HepG2 (cell line): ENCODE measurements at regions not wholly inside any gene's neighbourhood (a gene's known extent, or its start where the extent isn't known, plus 50 kb on each side); places are given as distances from the start of the nearest gene placed in this dataset.
A peak's percentile ranks its signal among the peaks of the same experiment; 100 is the strongest.

Experiments used
- ATAC-seq: fragments of 200-7000 bp; cut with Tn5 transposase; 3 replicates; pipeline ENCODE4 v1.9.1; 2020; ENCODE audit warnings: mild to moderate bottlenecking, moderate library complexity
- BruUV-seq: library from RNA; stranded (reverse); fragments of 400-500 nt; replicated peaks from 2 replicates; lab custom pipeline; 2021; lab: Mats Ljungman, UMichigan
- CTCF ChIA-PET: fragments of 300-600 bp; formaldehyde crosslinking; extraction: SDS; loops from one replicate; lab custom pipeline; 2021; ENCODE audit warnings: low total read pairs, inconsistent platforms, low intra/inter-chr PET ratio; lab: Yijun Ruan, JAX
- POLR2A ChIA-PET: fragments of 350-600 bp; sonication (Branson Sonifier 250); formaldehyde crosslinking; loops from one replicate; lab custom pipeline; 2020; ENCODE audit warnings: antibody characterized with exemption, inconsistent platforms; lab: Yijun Ruan, JAX
- DNase-seq: peaks from one replicate; pipeline ENCODE4 v3.0.0-alpha.2; 2015; ENCODE audit warnings: low spot score
- FAIRE-seq: peaks from 3 replicates; lab custom pipeline; 2011; peaks lifted over from hg19 to GRCh38; lab: Jason Lieb, UNC
- H2AFZ ChIP-seq: one replicate; pipeline ENCODE4 v1.6.1; 2011; ENCODE audit warnings: low read length, inconsistent platforms
- H3K27ac ChIP-seq: fragments of 300-600 bp; 3 replicates; pipeline ENCODE4 v1.8.0; 2011; ENCODE audit warnings: mixed run types, mild to moderate bottlenecking, mixed read lengths, low read length, inconsistent platforms; ENCODE audit not compliant: insufficient read depth; ENCODE audit errors: extremely low read length
- H3K27me3 ChIP-seq, 2 experiments: fragments of 200-600 bp in 1 of 2; 2 replicates in 1 of 2; 3 replicates in 1 of 2; pipeline versions ENCODE4 v1.6.0 to v1.8.0; 2011; ENCODE audit warnings: low read length in 2 of 2, mild to moderate bottlenecking in 2 of 2, moderate library complexity in 2 of 2, inconsistent platforms in 1 of 2; ENCODE audit not compliant: insufficient read depth in 2 of 2, control insufficient read depth in 1 of 2
- H3K36me3 ChIP-seq, 2 experiments: fragments of 200-600 bp in 1 of 2; replicated peaks in 1 of 2; 2 replicates in 1 of 2; 3 replicates in 1 of 2; pipeline versions ENCODE4 v1.5.1 to v1.8.0; 2011; ENCODE audit warnings: low read length in 2 of 2, inconsistent platforms in 1 of 2; ENCODE audit not compliant: insufficient read depth in 2 of 2, control insufficient read depth in 1 of 2
- H3K4me1 ChIP-seq: 2 replicates; pipeline ENCODE4 v1.5.1; 2012; ENCODE audit warnings: low read length, inconsistent platforms; ENCODE audit not compliant: insufficient read depth
- H3K4me2 ChIP-seq: 2 replicates; pipeline ENCODE4 v1.6.0; 2011; ENCODE audit warnings: low read depth, low read length, inconsistent platforms
- H3K4me3 ChIP-seq, 3 experiments: fragments of 200-600 bp in 1 of 3; sonication (generic), shearing (Covaris generic) in 1 of 3; replicated peaks in 1 of 3; 2 replicates each; pipeline ENCODE4 v1.5.1; 2011 to 2016; ENCODE audit warnings: low read length in 3 of 3, inconsistent platforms in 2 of 3, low read depth in 2 of 3, mild to moderate bottlenecking in 2 of 3, control low read depth in 1 of 3, mixed read lengths in 1 of 3; ENCODE audit not compliant: insufficient read depth in 1 of 3
- H3K79me2 ChIP-seq: one replicate; pipeline ENCODE4 v1.6.1; 2011; ENCODE audit warnings: low read length, inconsistent platforms; ENCODE audit not compliant: insufficient read depth
- H3K9ac ChIP-seq: 2 replicates; pipeline ENCODE4 v1.6.0; 2011; ENCODE audit warnings: mild to moderate bottlenecking, low read depth, low read length, inconsistent platforms; ENCODE audit not compliant: insufficient read depth
- H3K9me3 ChIP-seq: 2 replicates; pipeline ENCODE4 v1.5.1; 2012; ENCODE audit warnings: mild to moderate bottlenecking, low read length
- H4K20me1 ChIP-seq: 2 replicates; pipeline ENCODE4 v1.6.0; 2011; ENCODE audit warnings: inconsistent platforms, mild to moderate bottlenecking, low read length, moderate library complexity; ENCODE audit not compliant: insufficient read depth
- BORCS8-MEF2B ChIP-seq: sonication (generic); formaldehyde crosslinking; IDR thresholded peaks from 2 replicates; pipeline ENCODE4 v1.8.0; 2022; ENCODE audit warnings: mild to moderate bottlenecking, missing genetic modification reagents
- CC2D1A ChIP-seq: sonication (generic); formaldehyde crosslinking; IDR thresholded peaks from 2 replicates; pipeline ENCODE4 v1.8.1; 2023; ENCODE audit warnings: mild to moderate bottlenecking, missing genetic modification reagents
- HOXA9 ChIP-seq: sonication (generic); formaldehyde crosslinking; IDR thresholded peaks from 2 replicates; pipeline ENCODE4 v1.8.1; 2022; ENCODE audit warnings: missing genetic modification reagents, mild to moderate bottlenecking, moderate library complexity, borderline replicate concordance
- HOXD1 ChIP-seq: sonication (generic); formaldehyde crosslinking; IDR thresholded peaks from 2 replicates; pipeline ENCODE4 v1.5.0; 2020; ENCODE audit warnings: missing genetic modification reagents
- IRF2 ChIP-seq: IDR thresholded peaks from 2 replicates; pipeline ENCODE4 v1.6.1; 2018; ENCODE audit warnings: missing genetic modification reagents, missing compliant biosample characterization
- KDM1A ChIP-seq: IDR thresholded peaks from 2 replicates; pipeline ENCODE4 v1.6.1; 2016; ENCODE audit warnings: missing compliant biosample characterization
- PCBP2 ChIP-seq: fragments of 200-400 bp; formaldehyde crosslinking; optimal IDR thresholded peaks from 2 replicates; pipeline ENCODE3; 2018; ENCODE audit warnings: low read length, low read depth; ENCODE audit not compliant: poor library complexity, severe bottlenecking
- U2AF2 ChIP-seq: fragments of 200-400 bp; formaldehyde crosslinking; IDR thresholded peaks from 2 replicates; pipeline ENCODE4 v1.6.1; 2017; ENCODE audit warnings: low read depth, mild to moderate bottlenecking, low read length
- ZBTB46 ChIP-seq: sonication (generic); formaldehyde crosslinking; IDR thresholded peaks from 2 replicates; pipeline ENCODE4 v1.4.0; 2020; ENCODE audit warnings: mild to moderate bottlenecking, missing genetic modification reagents, borderline replicate concordance
- ZBTB8A ChIP-seq: sonication (generic); formaldehyde crosslinking; IDR thresholded peaks from 2 replicates; pipeline ENCODE4 v1.4.0; 2020; ENCODE audit warnings: mild to moderate bottlenecking, low read depth, missing genetic modification reagents, borderline replicate concordance
- ZNF234 ChIP-seq: sonication (generic); formaldehyde crosslinking; conservative IDR thresholded peaks from 2 replicates; pipeline ENCODE4 v1.5.1; 2020; ENCODE audit warnings: mild to moderate bottlenecking, missing genetic modification reagents
- ZNF251 ChIP-seq: sonication (generic); formaldehyde crosslinking; IDR thresholded peaks from 2 replicates; pipeline ENCODE4 v1.9.0; 2021; ENCODE audit warnings: mild to moderate bottlenecking, missing genetic modification reagents
- ZNF446 ChIP-seq: sonication (generic); formaldehyde crosslinking; IDR thresholded peaks from 2 replicates; pipeline ENCODE4 v1.5.0; 2020; ENCODE audit warnings: mild to moderate bottlenecking, missing genetic modification reagents
- WGBS: methylation state at CpG from one replicate; pipeline ENCODE4 v1.1.6; 2017; ENCODE audit warnings: low lambda C conversion rate; 5-methylcytosine and 5-hydroxymethylcytosine counted together
- in situ Hi-C: cut with HindIII; loops from 2 replicates; pipeline ENCODE4 v1.10.0; 2017; ENCODE audit warnings: low pct_unique_long_range_greater_than_20kb; ENCODE audit not compliant: extremely low pct_ligation_motif_present
- intact Hi-C: fragments of 100-400 bp; cut with micrococcal nuclease; formaldehyde crosslinking; loops from one replicate; pipeline ENCODE4 v1.10.0; 2022; ENCODE audit not compliant: unreplicated experiment
- TF ChIP-seq, protein P1 (sequence below): IDR thresholded peaks from 2 replicates; pipeline ENCODE4 v1.6.1; 2016

- Histone ChIP-seq H2AFZ (no peak overlapping the region), H3K4me2 (no peak overlapping the region), H3K27ac (no peak overlapping the region), H4K20me1 (no peaks in the 10 kb centered on the region), H3K79me2 (no peaks in the 10 kb centered on the region), H3K27me3 (no peaks in the 10 kb centered on the region), H3K9me3 (no peaks in the 10 kb centered on the region), H3K4me3 (no peak overlapping the region), H3K36me3 (no peaks in the 10 kb centered on the region), H3K4me1 (no peaks in the 10 kb centered on the region), H3K9ac (no peak overlapping the region)
- ChIA-PET CTCF (no interaction called here), POLR2A (no interaction called here)
- FAIRE-seq (peak; percentile 51), ATAC-seq (no peak), DNase-seq (no peak)
- in situ Hi-C loops (no loop called here), intact Hi-C loops (no loop called here)
- no peak for TF ChIP-seq HOXD1 (CRISPR knock-in tag)
- no peak for TF ChIP-seq ZBTB8A
- no peak for TF ChIP-seq ZBTB46
- TF ChIP-seq KDM1A (CRISPR knock-in tag) = no peak
- TF ChIP-seq CC2D1A (CRISPR knock-in tag) = no peak
- TF ChIP-seq PCBP2 = no peak
- TF ChIP-seq U2AF2 = no peak
- no peak for TF ChIP-seq HOXA9 (CRISPR knock-in tag)
- no peak for TF ChIP-seq BORCS8-MEF2B (CRISPR knock-in tag)
- no peak for TF ChIP-seq ZNF234 (CRISPR knock-in tag)
- TF ChIP-seq, protein P1, sequence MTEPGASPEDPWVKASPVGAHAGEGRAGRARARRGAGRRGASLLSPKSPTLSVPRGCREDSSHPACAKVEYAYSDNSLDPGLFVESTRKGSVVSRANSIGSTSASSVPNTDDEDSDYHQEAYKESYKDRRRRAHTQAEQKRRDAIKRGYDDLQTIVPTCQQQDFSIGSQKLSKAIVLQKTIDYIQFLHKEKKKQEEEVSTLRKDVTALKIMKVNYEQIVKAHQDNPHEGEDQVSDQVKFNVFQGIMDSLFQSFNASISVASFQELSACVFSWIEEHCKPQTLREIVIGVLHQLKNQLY (CRISPR knock-in tag) = no peak
- no peak for TF ChIP-seq IRF2 (CRISPR knock-in tag)
- no peak for TF ChIP-seq ZNF251 (CRISPR knock-in tag)
- no peak for TF ChIP-seq ZNF446 (CRISPR knock-in tag)
- WGBS = 3% methylated on average over 3 of the region's 3 CpGs
- BruUV-seq = no TSS peak
These were observed 309.5 kb upstream of the FMR1 start for GRCh38 chrX:147602176-147602696.
